NCI-H1092 treated with DMSO at 0.1 percent for 48 hours (cell line): ENCODE measurements at regions not wholly inside any gene's neighbourhood (a gene's known extent, or its start where the extent isn't known, plus 50 kb on each side); places are given as distances from the start of the nearest gene placed in this dataset.

Experiments
- DNase-seq: peaks from one replicate; lab custom pipeline; 2025; lab: John Stamatoyannopoulos, UW

GRCh38 chr12:76611533-76611932, 52.0 kb upstream of the OSBPL8 start:
- no peak for DNase-seq

- DNase-seq, result no peak
Measured at GRCh38 chr12:76614364-76614763, 54.8 kb upstream of the OSBPL8 start.

- no peak for DNase-seq
Measured at GRCh38 chr12:76618031-76618430, 58.5 kb upstream of the OSBPL8 start.

- peak; percentile 59 for DNase-seq
Measured at GRCh38 chr12:76621582-76622024, 62.0 kb upstream of the OSBPL8 start.

GRCh38 chr12:76622351-76622750, 62.8 kb upstream of the OSBPL8 start:
- no peak for DNase-seq

- no peak for DNase-seq
Measured at GRCh38 chr12:76622915-76623314, 63.3 kb upstream of the OSBPL8 start.

- DNase-seq, result no peak
Measured at GRCh38 chr12:76623931-76624330, 64.4 kb upstream of the OSBPL8 start.

GRCh38 chr12:76627346-76628135, 68.0 kb upstream of the OSBPL8 start:
- DNase-seq, result no peak

GRCh38 chr12:76628745-76629144, 69.2 kb upstream of the OSBPL8 start:
- no peak for DNase-seq

- no peak for DNase-seq
Measured at GRCh38 chr12:76631741-76632140, 72.2 kb upstream of the OSBPL8 start.

- peak; percentile 4 for DNase-seq
Measured at GRCh38 chr12:76633415-76633814, 73.8 kb upstream of the OSBPL8 start.

- no peak for DNase-seq
Measured at GRCh38 chr12:76634133-76634532, 74.6 kb upstream of the OSBPL8 start.

- no peak for DNase-seq
Measured at GRCh38 chr12:76636121-76636692, 76.6 kb upstream of the OSBPL8 start.

- DNase-seq, result no peak
Measured at GRCh38 chr12:76637807-76638206, 78.2 kb upstream of the OSBPL8 start.

- no peak for DNase-seq
Measured at GRCh38 chr12:76639646-76640045, 80.1 kb upstream of the OSBPL8 start.

GRCh38 chr12:76641073-76641472, 81.5 kb upstream of the OSBPL8 start:
- DNase-seq, result no peak

- DNase-seq, result no peak
Measured at GRCh38 chr12:76641961-76642360, 82.4 kb upstream of the OSBPL8 start.

- DNase-seq, result no peak
Measured at GRCh38 chr12:76643438-76643837, 83.9 kb upstream of the OSBPL8 start.

GRCh38 chr12:76644950-76645349, 85.4 kb upstream of the OSBPL8 start:
- DNase-seq, result no peak

GRCh38 chr12:76645934-76646333, 86.4 kb upstream of the OSBPL8 start:
- DNase-seq, result no peak

- DNase-seq, result no peak
Measured at GRCh38 chr12:76646366-76646765, 86.8 kb upstream of the OSBPL8 start.

- DNase-seq, result no peak
Measured at GRCh38 chr12:76649099-76649498, 89.5 kb upstream of the OSBPL8 start.

- DNase-seq, result no peak
Measured at GRCh38 chr12:76652402-76652801, 92.8 kb upstream of the OSBPL8 start.

GRCh38 chr12:76653342-76653741, 93.8 kb upstream of the OSBPL8 start:
- no peak for DNase-seq
